ENCODE measurements at regions not wholly inside any gene's neighbourhood (a gene's known extent, or its start where the extent isn't known, plus 50 kb on each side); places are given as distances from the start of the nearest gene placed in this dataset.
"Not testable (repeated sequence)": the region's sequence is repeated elsewhere in the genome, so short reads cannot be mapped to it uniquely, and the experiment has no call there.

- H3K4me3 ChIP-seq (ENCODE audit: low read length); H3K27ac ChIP-seq (ENCODE audit: low read length); H3K27me3 ChIP-seq (ENCODE audit: control insufficient read depth, insufficient read depth); H3K9me3 ChIP-seq (ENCODE audit: control insufficient read depth, low read length); intact Hi-C loops (cut with DNase I); H3K4me1 ChIP-seq (ENCODE audit: control insufficient read depth, insufficient read depth, low read length); ATAC-seq; DNase-seq: not testable (repeated sequence)
- WGBS: 20% methylated on average over 2 of the region's 2 CpGs
Measured at GRCh38 chr6:106744029-106744428, 114.7 kb downstream of the QRSL1 start.

GRCh38 chr6:106743612-106744011 is 114.2 kb downstream of the QRSL1 start:
- DNase-seq: no peak
- WGBS: 54% methylated on average over 2 of the region's 2 CpGs
- Histone ChIP-seq H3K4me1 (ENCODE audit: control insufficient read depth, insufficient read depth, low read length) (no peaks in the 10 kb centered on the region), H3K27me3 (ENCODE audit: control insufficient read depth, insufficient read depth) (no peaks in the 10 kb centered on the region), H3K27ac (ENCODE audit: low read length) (no peak overlapping the region), H3K9me3 (ENCODE audit: control insufficient read depth, low read length) (no peaks in the 10 kb centered on the region), H3K4me3 (ENCODE audit: low read length) (no peak overlapping the region)
- intact Hi-C loops (cut with DNase I): no loop called here
- no peak for ATAC-seq

DNA sequence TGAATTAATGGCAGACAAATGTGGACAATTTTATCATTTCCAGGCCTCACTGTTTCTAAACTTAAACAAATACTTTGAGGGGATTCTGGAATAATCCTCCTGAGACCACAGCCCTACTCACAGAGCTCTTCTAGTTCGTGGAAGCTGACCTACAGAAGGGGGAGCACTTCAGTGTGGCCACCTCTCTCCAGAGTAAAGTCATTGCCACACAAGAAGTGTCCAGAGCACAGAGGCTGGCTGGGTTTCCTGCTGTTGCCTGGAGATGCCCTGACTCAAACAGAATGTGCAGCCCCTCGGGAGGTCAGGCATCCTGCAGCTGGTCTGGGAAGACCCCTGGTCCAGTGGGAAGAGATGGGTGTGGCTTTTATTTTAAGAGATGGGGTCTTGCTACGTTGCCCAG is 110.9 kb downstream of the QRSL1 start:
- DNase-seq (no peak), ATAC-seq (peak in 1 of 2 donors; percentile 26)
- H3K9me3 ChIP-seq (ENCODE audit: control insufficient read depth, low read length): no peaks in the 10 kb centered on the region
- no peaks in the 10 kb centered on the region for H3K4me1 ChIP-seq (ENCODE audit: control insufficient read depth, insufficient read depth, low read length)
- WGBS: 53% methylated on average over 3 of the region's 3 CpGs
- H3K27me3 ChIP-seq (ENCODE audit: control insufficient read depth, insufficient read depth): no peaks in the 10 kb centered on the region
- no peak overlapping the region for H3K27ac ChIP-seq (ENCODE audit: low read length)
- no peak overlapping the region for H3K4me3 ChIP-seq (ENCODE audit: low read length)
- intact Hi-C loops (cut with DNase I): no loop called here

- WGBS: 78% methylated on average over 5 of the region's 5 CpGs
- Histone ChIP-seq H3K9me3 (ENCODE audit: control insufficient read depth, low read length) (no peaks in the 10 kb centered on the region), H3K27ac (ENCODE audit: low read length) (no peak overlapping the region), H3K4me3 (ENCODE audit: low read length) (no peak overlapping the region), H3K4me1 (ENCODE audit: control insufficient read depth, insufficient read depth, low read length) (no peaks in the 10 kb centered on the region), H3K27me3 (ENCODE audit: control insufficient read depth, insufficient read depth) (no peaks in the 10 kb centered on the region)
- intact Hi-C loops (cut with DNase I): no loop called here
- ATAC-seq (peak; percentile 88 to 92), DNase-seq (peak; percentile 32 to 55 (median 55))
Measured at GRCh38 chr6:106739387-106739786, 110.0 kb downstream of the QRSL1 start.

GRCh38 chr6:106736502-106736901 is 107.1 kb downstream of the QRSL1 start:
- intact Hi-C loops (cut with DNase I): no loop called here
- H3K4me3 ChIP-seq (ENCODE audit: low read length): no peak overlapping the region
- H3K4me1 ChIP-seq (ENCODE audit: control insufficient read depth, insufficient read depth, low read length): no peaks in the 10 kb centered on the region
- H3K27me3 ChIP-seq (ENCODE audit: control insufficient read depth, insufficient read depth): no peaks in the 10 kb centered on the region
- WGBS: 51% methylated on average over 2 of the region's 2 CpGs
- H3K9me3 ChIP-seq (ENCODE audit: control insufficient read depth, low read length): no peaks in the 10 kb centered on the region
- H3K27ac ChIP-seq (ENCODE audit: low read length): no peak overlapping the region
- ATAC-seq: no peak
- no peak for DNase-seq

DNA sequence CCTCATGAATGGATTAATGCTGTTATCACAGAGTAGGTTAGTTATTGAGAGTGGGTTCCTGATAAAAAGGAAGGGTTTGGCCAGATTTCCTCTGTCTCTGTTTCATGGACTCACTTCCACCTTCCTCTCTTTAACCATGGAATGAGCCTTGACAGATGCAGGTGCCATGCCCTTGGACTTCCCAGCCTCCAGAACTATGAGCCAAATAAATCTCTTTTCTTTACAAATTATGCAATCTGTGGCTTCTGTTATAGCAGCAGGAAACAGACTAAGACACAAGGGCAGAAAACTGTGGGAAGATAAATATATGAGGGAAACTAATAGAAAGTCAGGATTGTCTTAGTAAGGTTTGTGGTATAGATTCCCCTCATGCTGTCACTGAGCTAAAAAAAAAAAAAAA is 106.5 kb downstream of the QRSL1 start:
- no peaks in the 10 kb centered on the region for H3K4me1 ChIP-seq (ENCODE audit: control insufficient read depth, insufficient read depth, low read length)
- intact Hi-C loops (cut with DNase I): no loop called here
- H3K27ac ChIP-seq (ENCODE audit: low read length): no peak overlapping the region
- no peak for DNase-seq
- H3K27me3 ChIP-seq (ENCODE audit: control insufficient read depth, insufficient read depth): no peaks in the 10 kb centered on the region
- no peaks in the 10 kb centered on the region for H3K9me3 ChIP-seq (ENCODE audit: control insufficient read depth, low read length)
- ATAC-seq: no peak
- H3K4me3 ChIP-seq (ENCODE audit: low read length): no peak overlapping the region

- H3K9me3 ChIP-seq (ENCODE audit: control insufficient read depth, low read length): no peaks in the 10 kb centered on the region
- WGBS: 63% methylated on average over 3 of the region's 3 CpGs
- no peak overlapping the region for H3K4me3 ChIP-seq (ENCODE audit: low read length)
- no peak overlapping the region for H3K27ac ChIP-seq (ENCODE audit: low read length)
- ATAC-seq (no peak), DNase-seq (no peak)
- no peaks in the 10 kb centered on the region for H3K27me3 ChIP-seq (ENCODE audit: control insufficient read depth, insufficient read depth)
- intact Hi-C loops (cut with DNase I): no loop called here
- H3K4me1 ChIP-seq (ENCODE audit: control insufficient read depth, insufficient read depth, low read length): no peaks in the 10 kb centered on the region
Measured at GRCh38 chr6:106735136-106735633, 105.8 kb downstream of the QRSL1 start.

DNA sequence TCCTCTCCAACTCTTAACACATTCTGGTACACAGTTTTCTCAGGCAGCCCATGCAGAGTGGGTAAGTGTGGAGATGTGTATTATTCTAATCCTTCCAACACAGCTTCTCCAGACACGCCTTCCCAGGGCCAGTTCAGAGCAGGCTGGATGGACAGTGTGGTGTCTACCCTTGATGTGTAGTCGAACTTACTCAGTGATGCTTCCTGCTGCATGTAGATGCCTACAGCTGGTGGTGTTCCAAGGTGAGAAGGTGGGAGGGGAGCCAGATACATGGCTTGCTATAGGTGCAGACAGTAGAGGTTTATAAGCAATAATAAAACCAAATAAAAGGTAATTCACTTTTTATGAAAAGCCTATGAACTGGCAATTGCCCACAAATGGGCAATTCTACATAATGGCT is 104.0 kb downstream of the QRSL1 start:
- no peak overlapping the region for H3K27ac ChIP-seq (ENCODE audit: low read length)
- H3K4me1 ChIP-seq (ENCODE audit: control insufficient read depth, insufficient read depth, low read length): no peaks in the 10 kb centered on the region
- H3K27me3 ChIP-seq (ENCODE audit: control insufficient read depth, insufficient read depth): no peaks in the 10 kb centered on the region
- ATAC-seq (no peak), DNase-seq (no peak)
- H3K9me3 ChIP-seq (ENCODE audit: control insufficient read depth, low read length): no peaks in the 10 kb centered on the region
- WGBS: 75% methylated on average over 2 of the region's 2 CpGs
- no peak overlapping the region for H3K4me3 ChIP-seq (ENCODE audit: low read length)
- intact Hi-C loops (cut with DNase I): no loop called here

DNA sequence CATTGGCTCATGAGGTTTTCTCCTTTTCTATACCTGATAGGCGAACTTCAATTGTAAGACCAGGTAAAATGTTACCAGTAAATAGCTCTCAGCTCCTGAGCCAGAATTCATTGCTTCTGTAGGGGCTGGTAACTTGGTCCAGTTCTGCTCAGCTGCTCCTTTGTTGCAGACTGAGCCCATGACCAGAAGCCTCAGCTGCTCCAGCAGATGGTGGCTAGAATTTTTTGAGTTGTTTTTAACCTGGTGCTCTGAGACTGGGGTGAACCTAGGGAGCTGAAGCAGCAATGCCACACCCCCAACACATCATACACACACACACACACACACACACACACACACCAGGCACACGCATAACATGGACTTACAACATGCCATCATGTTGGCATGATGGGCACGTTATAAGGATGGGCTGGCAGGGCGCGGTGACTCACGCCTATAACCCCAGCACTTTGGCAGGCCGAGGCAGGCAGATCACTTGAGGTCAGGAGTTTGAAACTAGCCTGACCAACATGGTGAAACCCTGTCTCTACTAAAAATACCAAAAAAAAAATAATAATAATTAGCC is 103.1 kb downstream of the QRSL1 start:
- Histone ChIP-seq H3K4me3 (ENCODE audit: low read length) (no peak overlapping the region), H3K4me1 (ENCODE audit: control insufficient read depth, insufficient read depth, low read length) (no peaks in the 10 kb centered on the region), H3K27me3 (ENCODE audit: control insufficient read depth, insufficient read depth) (no peaks in the 10 kb centered on the region), H3K27ac (ENCODE audit: low read length) (no peak overlapping the region), H3K9me3 (ENCODE audit: control insufficient read depth, low read length) (no peaks in the 10 kb centered on the region)
- 84% methylated on average over 7 of the region's 7 CpGs for WGBS
- DNase-seq (no peak), ATAC-seq (no peak)
- intact Hi-C loops (cut with DNase I): no loop called here

DNA sequence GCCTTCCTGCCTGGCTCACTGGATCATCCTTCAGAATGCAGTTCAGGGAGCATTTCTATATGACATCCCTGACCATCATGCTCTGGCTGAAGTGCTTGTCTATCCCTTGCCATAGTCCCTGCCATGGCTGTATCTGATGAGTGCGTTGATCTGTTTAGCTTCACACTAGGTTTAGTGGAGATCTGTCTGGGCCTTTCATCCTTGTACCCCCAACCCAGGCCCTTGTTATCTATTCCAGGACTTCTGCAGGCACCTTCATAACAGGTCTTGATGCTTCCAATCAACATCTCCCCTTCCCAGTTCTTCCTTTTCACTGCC is 102.4 kb downstream of the QRSL1 start:
- no peaks in the 10 kb centered on the region for H3K4me1 ChIP-seq (ENCODE audit: control insufficient read depth, insufficient read depth, low read length)
- DNase-seq (no peak), ATAC-seq (no peak)
- H3K27ac ChIP-seq (ENCODE audit: low read length): no peak overlapping the region
- no peak overlapping the region for H3K4me3 ChIP-seq (ENCODE audit: low read length)
- H3K9me3 ChIP-seq (ENCODE audit: control insufficient read depth, low read length): no peaks in the 10 kb centered on the region
- 95% methylated on average over 1 of the region's 1 CpG for WGBS
- intact Hi-C loops (cut with DNase I): no loop called here
- H3K27me3 ChIP-seq (ENCODE audit: control insufficient read depth, insufficient read depth): no peaks in the 10 kb centered on the region

DNA sequence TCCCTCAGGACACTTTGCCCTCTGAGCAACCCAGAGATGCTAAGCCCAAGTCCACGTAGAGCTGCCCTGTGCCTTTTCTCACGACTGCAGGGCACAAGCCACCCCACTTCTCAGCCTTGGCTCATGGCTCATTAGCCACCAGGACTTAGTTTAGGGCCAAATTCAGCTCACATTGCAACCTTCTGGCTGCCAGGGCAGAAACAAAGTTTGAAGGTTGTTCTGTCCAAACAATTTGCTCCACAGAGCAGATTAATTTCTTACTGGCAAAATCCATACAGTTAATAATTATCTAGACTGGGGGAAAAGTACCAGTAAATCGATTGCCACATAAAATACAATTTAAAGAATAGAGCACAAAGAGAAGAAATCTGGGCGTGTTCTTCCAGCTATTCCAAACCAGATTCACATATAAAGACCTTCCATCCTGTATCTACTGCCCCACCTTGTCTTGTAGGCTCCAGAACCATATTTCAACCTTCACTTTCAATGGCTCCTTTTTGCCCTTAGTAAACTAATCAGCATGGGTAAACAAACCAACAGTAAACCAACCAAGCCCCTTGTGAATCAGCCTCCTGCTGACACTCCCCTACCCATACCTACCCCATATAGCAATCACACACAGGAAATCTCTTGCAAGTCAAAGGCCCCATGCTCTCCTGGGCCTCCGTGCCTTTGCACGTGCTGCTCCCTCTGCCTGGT is 101.9 kb downstream of the QRSL1 start:
- ATAC-seq: peak in 1 of 2 donors; percentile 36
- no peaks in the 10 kb centered on the region for H3K4me1 ChIP-seq (ENCODE audit: control insufficient read depth, insufficient read depth, low read length)
- H3K27me3 ChIP-seq (ENCODE audit: control insufficient read depth, insufficient read depth): no peaks in the 10 kb centered on the region
- no peak overlapping the region for H3K27ac ChIP-seq (ENCODE audit: low read length)
- intact Hi-C loops (cut with DNase I): no loop called here
- no peaks in the 10 kb centered on the region for H3K9me3 ChIP-seq (ENCODE audit: control insufficient read depth, low read length)
- H3K4me3 ChIP-seq (ENCODE audit: low read length): no peak overlapping the region
- 69% methylated on average over 6 of the region's 6 CpGs for WGBS
- DNase-seq: no peak

GRCh38 chr6:106730718-106731117 is 101.3 kb downstream of the QRSL1 start:
- 61% methylated on average over 6 of the region's 6 CpGs for WGBS
- Histone ChIP-seq H3K27ac (ENCODE audit: low read length) (no peak overlapping the region), H3K9me3 (ENCODE audit: control insufficient read depth, low read length) (no peaks in the 10 kb centered on the region), H3K27me3 (ENCODE audit: control insufficient read depth, insufficient read depth) (no peaks in the 10 kb centered on the region), H3K4me3 (ENCODE audit: low read length) (no peak overlapping the region), H3K4me1 (ENCODE audit: control insufficient read depth, insufficient read depth, low read length) (no peaks in the 10 kb centered on the region)
- DNase-seq: no peak
- ATAC-seq: no peak
- intact Hi-C loops (cut with DNase I): no loop called here

Data from right cardiac atrium (tissue), 5 donors.